DMS53 (cell line): ENCODE measurements at regions not wholly inside any gene's neighbourhood (a gene's known extent, or its start where the extent isn't known, plus 50 kb on each side); places are given as distances from the start of the nearest gene placed in this dataset.
"Not testable (repeated sequence)": the region's sequence is repeated elsewhere in the genome, so short reads cannot be mapped to it uniquely, and the experiment has no call there.

Source experiments
- DNase-seq: peaks from one replicate; lab custom pipeline; 2025; lab: John Stamatoyannopoulos, UW

GRCh38 chr6:103893141-103893581 lies 966.6 kb downstream of the HACE1 start:
- DNase-seq, result no peak

GRCh38 chr6:103886951-103887350 lies 972.8 kb downstream of the HACE1 start:
- no peak for DNase-seq

GRCh38 chr6:103885446-103885845 lies 974.3 kb downstream of the HACE1 start:
- no peak for DNase-seq

- DNase-seq, result no peak
Observed at GRCh38 chr6:103879800-103880199, 979.9 kb downstream of the HACE1 start.

- no peak for DNase-seq
Observed at GRCh38 chr6:103875221-103875620, 984.5 kb downstream of the HACE1 start.

GRCh38 chr6:103874575-103874974 lies 985.1 kb downstream of the HACE1 start:
- no peak for DNase-seq

GRCh38 chr6:103872678-103873077 lies 987.0 kb downstream of the HACE1 start:
- no peak for DNase-seq

GRCh38 chr6:103872233-103872632 lies 987.5 kb downstream of the HACE1 start:
- DNase-seq, result no peak

GRCh38 chr6:103870970-103871369 lies 988.7 kb downstream of the HACE1 start:
- no peak for DNase-seq

- DNase-seq, result no peak
Observed at GRCh38 chr6:103862297-103862696, 997.4 kb downstream of the HACE1 start.

GRCh38 chr6:103858003-103858402 lies 1001.7 kb downstream of the HACE1 start:
- DNase-seq, result no peak

- no peak for DNase-seq
Observed at GRCh38 chr6:103855750-103856149, 1004.0 kb downstream of the HACE1 start.

- no peak for DNase-seq
Observed at GRCh38 chr6:103854059-103854458, 1005.7 kb downstream of the HACE1 start.

GRCh38 chr6:103838457-103838856 lies 1021.3 kb downstream of the HACE1 start:
- no peak for DNase-seq

- DNase-seq, result no peak
Observed at GRCh38 chr6:103826209-103826608, 1033.5 kb downstream of the HACE1 start.

GRCh38 chr6:103820148-103820547 lies 1039.6 kb downstream of the HACE1 start:
- DNase-seq, result no peak

GRCh38 chr6:103819509-103819908 lies 1040.2 kb downstream of the HACE1 start:
- no peak for DNase-seq

- no peak for DNase-seq
Observed at GRCh38 chr6:103812970-103813369, 1046.7 kb downstream of the HACE1 start.

GRCh38 chr6:103801901-103802479 lies 1057.7 kb downstream of the HACE1 start:
- not testable (repeated sequence) for DNase-seq

GRCh38 chr6:103799971-103800670 lies 1059.6 kb downstream of the HACE1 start:
- no peak for DNase-seq

GRCh38 chr6:103798166-103798565 lies 1061.6 kb downstream of the HACE1 start:
- no peak for DNase-seq

- DNase-seq, result peak; percentile 37
Observed at GRCh38 chr6:103797738-103798137, 1062.0 kb downstream of the HACE1 start.

GRCh38 chr6:103791458-103791857 lies 1068.3 kb downstream of the HACE1 start:
- DNase-seq, result no peak

- no peak for DNase-seq
Observed at GRCh38 chr6:103784117-103784516, 1075.6 kb downstream of the HACE1 start.
